H1 (cell line): ENCODE measurements at regions not wholly inside any gene's neighbourhood (a gene's known extent, or its start where the extent isn't known, plus 50 kb on each side); places are given as distances from the start of the nearest gene placed in this dataset.

Experiments
- PHF8 ChIP-seq: fragments of 200-600 bp; sonication (generic); conservative IDR thresholded peaks from 2 replicates; pipeline ENCODE4 v1.7.1; 2012; ENCODE audit warnings: low read depth, mild to moderate bottlenecking, inconsistent platforms, low read length, moderate library complexity
- SIN3A ChIP-seq, 2 experiments: IDR thresholded peaks in 1 of 2; conservative IDR thresholded peaks in 1 of 2; 2 replicates each; pipeline ENCODE4 v1.6.1; 2011 to 2012; ENCODE audit warnings: low read length in 2 of 2, improper control_type of control experiment in 1 of 2, low read depth in 1 of 2, mild to moderate bottlenecking in 1 of 2
- SIX5 ChIP-seq: IDR thresholded peaks from 2 replicates; pipeline ENCODE4 v1.6.1; 2011; ENCODE audit warnings: mild to moderate bottlenecking, low read depth, low read length
- SP4 ChIP-seq: IDR thresholded peaks from 2 replicates; pipeline ENCODE4 v1.6.1; 2012; ENCODE audit warnings: low read length, inconsistent platforms

- no peak for TF ChIP-seq PHF8
- TF ChIP-seq SP4, result no peak
- TF ChIP-seq SIN3A (conservative IDR thresholded peaks at IDR 0.05 in 1 of 2, IDR thresholded peaks at IDR 0.05 in 1 of 2; ENCODE audit: low read depth in 1 of 2, low read length in 2 of 2), result no peak
- TF ChIP-seq SIX5, result no peak
Measured at GRCh38 chr10:90504172-90504571, 353.7 kb downstream of the HTR7 start (continued).
